Neural cell (in vitro differentiated cells): ENCODE measurements at regions not wholly inside any gene's neighbourhood (a gene's known extent, or its start where the extent isn't known, plus 50 kb on each side); places are given as distances from the start of the nearest gene placed in this dataset.

Experiments used
- H2AFZ ChIP-seq: fragments of 200-600, 300-800 bp; sonication (generic), shearing (Covaris generic); 2 replicates; pipeline ENCODE4 v1.6.0; 2014; ENCODE audit warnings: low read depth, mild to moderate bottlenecking, antibody characterized with exemption, low read length, moderate library complexity
- H3F3A ChIP-seq: fragments of 200-600 bp; shearing (Covaris generic); 2 replicates; pipeline ENCODE4 v1.6.1; 2016; ENCODE audit warnings: mild to moderate bottlenecking, moderate library complexity, mixed read lengths, antibody characterized with exemption, low read length; ENCODE audit not compliant: insufficient read depth, poor library complexity, severe bottlenecking
- H3K27ac ChIP-seq: fragments of 200-600, 300-800 bp; sonication (generic), shearing (Covaris generic); 2 replicates; pipeline ENCODE4 v1.5.1; 2014; ENCODE audit warnings: mild to moderate bottlenecking, low read length, moderate library complexity
- H3K27me3 ChIP-seq: fragments of 300-800, 200-600 bp; sonication (generic), shearing (Covaris generic); 2 replicates; pipeline ENCODE4 v1.6.0; 2014; ENCODE audit warnings: mild to moderate bottlenecking, low read depth, low read length, moderate library complexity; ENCODE audit not compliant: insufficient read depth
- H3K36me3 ChIP-seq: fragments of 300-800, 200-600 bp; sonication (generic), shearing (Covaris generic); 2 replicates; pipeline ENCODE4 v1.5.1; 2014; ENCODE audit warnings: mild to moderate bottlenecking, antibody characterized with exemption, low read length, moderate library complexity; ENCODE audit not compliant: insufficient read depth
- H3K4me2 ChIP-seq: fragments of 300-800, 200-600 bp; sonication (generic), shearing (Covaris generic); 2 replicates; pipeline ENCODE4 v1.6.0; 2014; ENCODE audit warnings: mild to moderate bottlenecking, low read length
- H3K4me3 ChIP-seq: fragments of 300-800, 200-600 bp; sonication (generic), shearing (Covaris generic); 2 replicates; pipeline ENCODE4 v1.5.1; 2014; ENCODE audit warnings: mild to moderate bottlenecking, low read length, moderate library complexity
- H3K79me2 ChIP-seq: fragments of 200-600 bp; shearing (Covaris generic); replicated peaks from 2 replicates; pipeline ENCODE4 v1.6.0; 2014; ENCODE audit warnings: mild to moderate bottlenecking, low read length, moderate library complexity; ENCODE audit not compliant: insufficient read depth
- H3K9ac ChIP-seq: fragments of 300-800, 200-600 bp; sonication (generic), shearing (Covaris generic); 2 replicates; pipeline ENCODE4 v1.6.1; 2016; ENCODE audit warnings: mild to moderate bottlenecking, low read length, mixed read lengths
- H3K9me2 ChIP-seq: fragments of 200-600 bp; shearing (Covaris generic); 2 replicates; pipeline ENCODE4 v1.6.1; 2016; ENCODE audit warnings: mild to moderate bottlenecking, low read length, mixed read lengths; ENCODE audit not compliant: insufficient read depth
- H3K9me3 ChIP-seq: fragments of 200-600, 300-800 bp; sonication (generic), shearing (Covaris generic); 2 replicates; pipeline ENCODE4 v1.6.1; 2016; ENCODE audit warnings: mild to moderate bottlenecking, mixed run types, low read length, moderate library complexity, mixed read lengths
- H4K20me1 ChIP-seq: fragments of 200-600 bp; shearing (Covaris generic); 2 replicates; pipeline ENCODE4 v1.6.1; 2016; ENCODE audit warnings: mild to moderate bottlenecking, mixed run types; ENCODE audit not compliant: insufficient read depth
- CTCF ChIP-seq: fragments of 450-650 bp; IDR thresholded peaks from 2 replicates; pipeline ENCODE4 v1.5.1; 2014; ENCODE audit warnings: antibody characterized with exemption, mild to moderate bottlenecking, moderate library complexity; ENCODE audit not compliant: poor library complexity, severe bottlenecking
- EP300 ChIP-seq: fragments of 450-650 bp; conservative IDR thresholded peaks from 2 replicates; pipeline ENCODE4 v1.6.1; 2014; ENCODE audit warnings: antibody characterized with exemption, mild to moderate bottlenecking, moderate library complexity; ENCODE audit not compliant: poor library complexity, severe bottlenecking
- EZH2 ChIP-seq: fragments of 200-600, 300-800 bp; shearing (Covaris generic), sonication (generic); IDR thresholded peaks from 2 replicates; pipeline ENCODE4 v1.6.1; 2014; ENCODE audit warnings: antibody characterized with exemption, low read length, borderline replicate concordance, mild to moderate bottlenecking; ENCODE audit not compliant: insufficient read depth, poor library complexity, severe bottlenecking
- MXI1 ChIP-seq: fragments of 450-650 bp; conservative IDR thresholded peaks from 2 replicates; pipeline ENCODE4 v1.6.1; 2014; ENCODE audit warnings: antibody characterized with exemption, mild to moderate bottlenecking; ENCODE audit not compliant: poor library complexity, severe bottlenecking
- POLR2AphosphoS5 ChIP-seq: IDR thresholded peaks from 2 replicates; pipeline ENCODE4 v1.6.1; 2012
- RAD21 ChIP-seq: fragments of 450-650 bp; conservative IDR thresholded peaks from 2 replicates; pipeline ENCODE4 v1.6.1; 2014; ENCODE audit warnings: antibody characterized with exemption, mild to moderate bottlenecking, moderate library complexity
- REST ChIP-seq: IDR thresholded peaks from 2 replicates; pipeline ENCODE4 v1.6.1; 2012; ENCODE audit warnings: borderline replicate concordance
- SMC3 ChIP-seq: fragments of 450-650 bp; conservative IDR thresholded peaks from 2 replicates; pipeline ENCODE4 v1.6.1; 2014; ENCODE audit warnings: antibody characterized with exemption, mild to moderate bottlenecking, moderate library complexity; ENCODE audit not compliant: poor library complexity
- TAF1 ChIP-seq: IDR thresholded peaks from 2 replicates; pipeline ENCODE4 v1.6.1; 2012; ENCODE audit warnings: low read depth

- Histone ChIP-seq H3K79me2 (no peaks in the 10 kb centered on the region), H3K9ac (no peak overlapping the region), H3K36me3 (no peaks in the 10 kb centered on the region), H3K4me2 (no peak overlapping the region), H3K4me3 (no peak overlapping the region), H3K9me2 (no peaks in the 10 kb centered on the region), H3K27ac (no peak overlapping the region), H3K27me3 (no peaks in the 10 kb centered on the region), H3F3A (no peaks in the 10 kb centered on the region), H4K20me1 (no peaks in the 10 kb centered on the region), H2AFZ (no peak overlapping the region), H3K9me3 (no peaks in the 10 kb centered on the region)
- no peak for TF ChIP-seq CTCF
- TF ChIP-seq POLR2AphosphoS5: no peak
- TF ChIP-seq TAF1: no peak
- no peak for TF ChIP-seq EP300
- no peak for TF ChIP-seq REST
- TF ChIP-seq EZH2: no peak
- TF ChIP-seq MXI1: no peak
- TF ChIP-seq SMC3: no peak
Measured at GRCh38 chr16:13634253-13634652, 285.7 kb upstream of the ERCC4 start.

- Histone ChIP-seq H3K9me2 (no peaks in the 10 kb centered on the region), H3K4me3 (no peak overlapping the region), H3K27ac (no peak overlapping the region), H3K36me3 (no peaks in the 10 kb centered on the region), H3K9ac (no peak overlapping the region), H2AFZ (no peak overlapping the region), H3K27me3 (no peaks in the 10 kb centered on the region), H3K79me2 (no peaks in the 10 kb centered on the region), H3K4me2 (no peak overlapping the region), H3F3A (no peaks in the 10 kb centered on the region), H4K20me1 (no peaks in the 10 kb centered on the region), H3K9me3 (no peaks in the 10 kb centered on the region)
- TF ChIP-seq MXI1 (no peak), CTCF (no peak), SMC3 (no peak), EP300 (no peak), RAD21 (no peak), POLR2AphosphoS5 (no peak), TAF1 (no peak), REST (no peak), EZH2 (no peak)
Measured at GRCh38 chr16:13634959-13635358, 285.0 kb upstream of the ERCC4 start.
